SK-N-SH treated with all-trans-retinoic acid at 6 μM for 48 hours (cell line): ENCODE measurements at regions not wholly inside any gene's neighbourhood (a gene's known extent, or its start where the extent isn't known, plus 50 kb on each side); places are given as distances from the start of the nearest gene placed in this dataset.

ENCODE experiments used
- CSDC2 ChIP-seq: fragments of 250-450 bp; sonication (Bioruptor Pico); IDR thresholded peaks from 2 replicates; pipeline ENCODE4 v1.5.0; 2020; ENCODE audit warnings: mild to moderate bottlenecking, moderate library complexity
- GLIS3 ChIP-seq: fragments of 250-450 bp; sonication (Bioruptor Pico); IDR thresholded peaks from 2 replicates; pipeline ENCODE4 v1.5.0; 2020; ENCODE audit warnings: mild to moderate bottlenecking, moderate library complexity
- PPARA ChIP-seq: fragments of 250-450 bp; sonication (Bioruptor Pico); IDR thresholded peaks from 2 replicates; pipeline ENCODE4 v1.5.0; 2020; ENCODE audit warnings: mild to moderate bottlenecking, borderline replicate concordance
- RARB ChIP-seq: fragments of 250-450 bp; sonication (Bioruptor Pico); IDR thresholded peaks from 2 replicates; pipeline ENCODE4 v1.8.0; 2021; ENCODE audit warnings: mild to moderate bottlenecking, moderate library complexity
- SNAI2 ChIP-seq: fragments of 250-450 bp; sonication (Bioruptor Pico); IDR thresholded peaks from 2 replicates; pipeline ENCODE4 v1.5.0; 2020; ENCODE audit warnings: mild to moderate bottlenecking, moderate library complexity
- TCF4 ChIP-seq: fragments of 250-450 bp; sonication (Bioruptor Pico); IDR thresholded peaks from 2 replicates; pipeline ENCODE4 v1.8.0; 2021; ENCODE audit warnings: mild to moderate bottlenecking, moderate library complexity, borderline replicate concordance
- ZFP3 ChIP-seq: fragments of 250-450 bp; sonication (Bioruptor Pico); IDR thresholded peaks from 2 replicates; pipeline ENCODE4 v1.5.0; 2020; ENCODE audit warnings: mild to moderate bottlenecking, moderate library complexity
- ZFP30 ChIP-seq: fragments of 450-650 bp; formaldehyde crosslinking; IDR thresholded peaks from 2 replicates; pipeline ENCODE4 v1.5.0; 2022; ENCODE audit warnings: mild to moderate bottlenecking, moderate library complexity
- ZNF8 ChIP-seq: fragments of 450-650 bp; formaldehyde crosslinking; IDR thresholded peaks from 2 replicates; pipeline ENCODE4 v1.5.0; 2020; ENCODE audit warnings: mild to moderate bottlenecking, moderate library complexity
- TF ChIP-seq, protein P1 (sequence below): fragments of 250-450 bp; sonication (Bioruptor Pico); IDR thresholded peaks from 2 replicates; pipeline ENCODE4 v1.5.1; 2020; ENCODE audit warnings: low read depth, mild to moderate bottlenecking, moderate library complexity
- TF ChIP-seq, protein P2 (sequence below): fragments of 250-450 bp; sonication (Bioruptor Pico); IDR thresholded peaks from 2 replicates; pipeline ENCODE4 v1.8.0; 2020; ENCODE audit warnings: mild to moderate bottlenecking, moderate library complexity, borderline replicate concordance

DNA sequence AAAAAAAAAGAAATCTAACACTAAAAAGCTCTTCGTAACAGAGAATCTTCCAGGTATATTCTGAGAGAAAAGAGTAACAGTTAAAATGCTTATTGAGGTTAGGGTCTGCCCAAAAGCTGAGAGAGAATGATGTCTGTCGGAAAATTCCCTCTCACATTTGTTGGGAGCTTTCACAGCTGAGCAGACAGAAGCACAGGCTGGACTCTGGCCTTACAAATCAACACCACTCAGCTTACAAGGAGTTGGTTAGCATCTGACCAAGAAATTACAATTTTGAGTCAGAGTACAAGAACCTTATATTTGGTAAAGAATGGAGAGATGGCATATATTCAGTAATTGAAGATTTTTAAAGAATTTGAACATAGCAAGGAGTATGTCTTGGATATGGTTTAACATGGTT lies 1561.0 kb upstream of the RAG2 start:
- TF ChIP-seq, protein P1, sequence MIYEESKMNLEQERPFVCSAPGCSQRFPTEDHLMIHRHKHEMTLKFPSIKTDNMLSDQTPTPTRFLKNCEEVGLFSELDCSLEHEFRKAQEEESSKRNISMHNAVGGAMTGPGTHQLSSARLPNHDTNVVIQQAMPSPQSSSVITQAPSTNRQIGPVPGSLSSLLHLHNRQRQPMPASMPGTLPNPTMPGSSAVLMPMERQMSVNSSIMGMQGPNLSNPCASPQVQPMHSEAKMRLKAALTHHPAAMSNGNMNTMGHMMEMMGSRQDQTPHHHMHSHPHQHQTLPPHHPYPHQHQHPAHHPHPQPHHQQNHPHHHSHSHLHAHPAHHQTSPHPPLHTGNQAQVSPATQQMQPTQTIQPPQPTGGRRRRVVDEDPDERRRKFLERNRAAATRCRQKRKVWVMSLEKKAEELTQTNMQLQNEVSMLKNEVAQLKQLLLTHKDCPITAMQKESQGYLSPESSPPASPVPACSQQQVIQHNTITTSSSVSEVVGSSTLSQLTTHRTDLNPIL, result no peak
- TF ChIP-seq PPARA (CRISPR knock-in tag) (no peak), GLIS3 (CRISPR knock-in tag) (no peak), TCF4 (no peak), RARB (CRISPR knock-in tag) (no peak), ZFP30 (CRISPR knock-in tag) (no peak), CSDC2 (CRISPR knock-in tag) (no peak), ZNF8 (CRISPR knock-in tag) (no peak), SNAI2 (CRISPR knock-in tag) (no peak), ZFP3 (CRISPR knock-in tag) (no peak)
- TF ChIP-seq, protein P2, sequence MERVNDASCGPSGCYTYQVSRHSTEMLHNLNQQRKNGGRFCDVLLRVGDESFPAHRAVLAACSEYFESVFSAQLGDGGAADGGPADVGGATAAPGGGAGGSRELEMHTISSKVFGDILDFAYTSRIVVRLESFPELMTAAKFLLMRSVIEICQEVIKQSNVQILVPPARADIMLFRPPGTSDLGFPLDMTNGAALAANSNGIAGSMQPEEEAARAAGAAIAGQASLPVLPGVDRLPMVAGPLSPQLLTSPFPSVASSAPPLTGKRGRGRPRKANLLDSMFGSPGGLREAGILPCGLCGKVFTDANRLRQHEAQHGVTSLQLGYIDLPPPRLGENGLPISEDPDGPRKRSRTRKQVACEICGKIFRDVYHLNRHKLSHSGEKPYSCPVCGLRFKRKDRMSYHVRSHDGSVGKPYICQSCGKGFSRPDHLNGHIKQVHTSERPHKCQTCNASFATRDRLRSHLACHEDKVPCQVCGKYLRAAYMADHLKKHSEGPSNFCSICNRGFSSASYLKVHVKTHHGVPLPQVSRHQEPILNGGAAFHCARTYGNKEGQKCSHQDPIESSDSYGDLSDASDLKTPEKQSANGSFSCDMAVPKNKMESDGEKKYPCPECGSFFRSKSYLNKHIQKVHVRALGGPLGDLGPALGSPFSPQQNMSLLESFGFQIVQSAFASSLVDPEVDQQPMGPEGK (CRISPR knock-in tag), result no peak
